GM19372 (cell line): ENCODE measurements at regions not wholly inside any gene's neighbourhood (a gene's known extent, or its start where the extent isn't known, plus 50 kb on each side); places are given as distances from the start of the nearest gene placed in this dataset.
A peak's percentile ranks its signal among the peaks of the same experiment; 100 is the strongest.

Experiments used
- ATAC-seq: cut with Tn5 transposase; IDR thresholded peaks from one replicate; pipeline ENCODE4 v1.9.1; 2021; ENCODE audit warnings: mild to moderate bottlenecking, low read depth, moderate library complexity; ENCODE audit not compliant: unreplicated experiment

DNA sequence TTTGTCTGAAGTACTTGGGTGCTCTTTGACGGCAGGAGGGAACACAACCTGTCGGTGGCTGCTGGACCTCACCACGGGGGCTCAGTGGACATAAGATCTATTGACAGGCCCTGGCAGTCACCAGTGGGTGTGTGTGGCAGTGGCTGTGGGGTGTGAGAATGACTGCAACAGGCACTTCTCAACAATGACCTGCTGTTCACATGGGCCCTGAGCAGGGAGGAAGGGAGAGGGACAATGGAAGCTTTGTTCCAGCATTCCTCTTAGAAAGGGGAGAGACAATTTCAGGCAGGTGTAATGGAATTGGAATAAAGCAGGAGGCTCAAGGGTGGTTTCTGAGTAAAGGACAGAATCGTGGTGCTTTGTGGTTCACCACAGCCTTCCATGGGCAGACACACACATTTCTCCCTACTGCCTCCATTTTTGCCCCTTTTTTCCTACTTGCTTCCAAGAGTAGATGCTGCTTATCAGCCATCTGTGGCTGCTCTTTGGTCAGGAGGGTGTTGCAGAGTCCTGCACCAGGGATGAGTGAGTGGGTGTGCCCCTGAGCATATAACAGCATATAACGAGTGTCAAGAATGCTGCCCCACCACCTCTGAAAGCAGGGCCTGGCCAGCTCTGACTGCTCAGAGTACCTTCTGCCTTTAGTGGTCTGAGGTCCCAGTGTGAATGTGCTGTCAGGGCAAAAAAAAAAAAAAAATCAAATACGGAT, 267.7 kb downstream of the RASSF9 start:
- ATAC-seq, result no peak

GRCh38 chr12:85569261-85569660, 266.9 kb downstream of the RASSF9 start:
- ATAC-seq, result no peak

DNA sequence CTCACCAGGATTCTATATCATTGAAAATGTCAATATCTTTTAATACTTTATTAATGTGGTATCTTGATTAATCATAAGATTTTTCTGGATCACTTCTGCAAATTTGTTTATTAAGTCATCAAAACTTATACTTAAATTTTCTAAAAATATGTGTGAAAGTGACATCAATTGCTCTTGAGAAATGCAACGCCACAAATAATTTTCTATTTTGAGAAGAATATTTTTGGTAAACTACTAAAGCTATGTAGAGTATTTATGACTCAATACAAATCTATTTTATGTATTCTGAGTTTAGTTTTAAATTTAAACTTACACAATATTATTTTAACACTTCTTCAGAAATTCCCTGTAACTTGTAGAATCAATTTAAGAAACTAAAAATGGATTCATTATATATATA, 263.3 kb downstream of the RASSF9 start:
- no peak for ATAC-seq

GRCh38 chr12:85573635-85574214, 262.5 kb downstream of the RASSF9 start:
- ATAC-seq, result no peak

DNA sequence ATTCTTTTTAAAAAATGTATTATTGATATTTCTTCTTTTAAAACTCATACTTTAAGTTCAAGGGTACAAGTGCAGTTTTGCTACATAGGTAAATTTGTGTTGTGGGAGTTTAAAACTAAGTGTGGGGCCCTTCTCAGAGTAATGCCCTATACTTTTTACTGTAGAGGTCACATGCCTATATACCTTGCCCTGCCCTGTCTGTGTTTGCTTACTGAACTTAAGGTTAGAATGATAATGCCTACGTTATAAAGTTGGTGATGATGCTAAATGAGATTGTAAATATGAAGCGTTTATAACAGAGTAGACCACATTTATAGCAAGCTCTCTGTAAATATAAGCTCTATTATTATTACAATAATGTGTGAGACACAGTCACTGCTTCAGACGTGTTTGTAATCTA, 261.9 kb downstream of the RASSF9 start:
- no peak for ATAC-seq

DNA sequence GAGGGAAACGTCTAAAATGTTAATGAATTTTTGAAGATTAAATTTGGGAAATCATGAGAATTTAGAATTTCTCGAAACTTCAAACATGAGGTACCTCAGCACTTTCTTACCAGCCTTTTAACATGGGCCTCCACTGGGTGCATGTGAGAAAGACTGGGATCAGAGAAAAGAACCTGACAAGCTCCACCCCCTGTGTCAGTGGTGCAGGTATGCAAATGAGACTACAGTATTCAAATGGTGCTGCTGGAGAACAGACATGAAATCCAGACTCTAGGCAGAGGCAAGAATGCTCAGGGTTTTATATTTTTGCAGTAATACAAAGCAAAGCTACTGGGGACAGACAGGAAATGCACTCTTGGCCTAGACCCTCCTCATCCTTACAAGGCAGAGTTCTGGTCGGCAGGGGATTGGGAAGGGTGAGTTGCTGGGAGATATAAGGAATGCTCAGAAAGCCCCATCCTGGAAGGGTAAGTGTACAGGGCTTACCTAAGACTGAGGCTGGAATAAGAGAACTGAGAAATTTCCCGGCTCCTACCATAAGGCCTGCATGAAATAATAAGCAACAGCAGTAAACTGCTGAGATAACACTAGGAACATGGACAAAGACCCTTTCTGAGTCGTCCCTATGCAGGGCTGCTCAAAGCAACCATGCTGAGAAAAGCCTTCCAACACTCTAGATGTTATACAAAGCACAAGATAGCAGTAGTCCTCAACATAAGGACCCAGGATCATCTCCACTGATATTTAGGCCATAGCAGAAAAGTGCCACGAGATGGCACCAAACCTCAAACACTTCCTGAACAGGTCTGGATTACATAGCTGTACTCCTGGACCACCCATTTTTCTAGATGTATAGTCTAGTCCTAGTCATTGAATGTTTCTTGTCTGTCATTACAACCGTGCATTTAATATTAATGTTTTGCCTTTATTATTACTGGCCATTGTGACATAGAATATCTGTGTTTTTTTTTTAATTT, 260.8 kb downstream of the RASSF9 start:
- peak; percentile 95 for ATAC-seq

GRCh38 chr12:85580562-85581168, 255.5 kb downstream of the RASSF9 start:
- ATAC-seq, result no peak

DNA sequence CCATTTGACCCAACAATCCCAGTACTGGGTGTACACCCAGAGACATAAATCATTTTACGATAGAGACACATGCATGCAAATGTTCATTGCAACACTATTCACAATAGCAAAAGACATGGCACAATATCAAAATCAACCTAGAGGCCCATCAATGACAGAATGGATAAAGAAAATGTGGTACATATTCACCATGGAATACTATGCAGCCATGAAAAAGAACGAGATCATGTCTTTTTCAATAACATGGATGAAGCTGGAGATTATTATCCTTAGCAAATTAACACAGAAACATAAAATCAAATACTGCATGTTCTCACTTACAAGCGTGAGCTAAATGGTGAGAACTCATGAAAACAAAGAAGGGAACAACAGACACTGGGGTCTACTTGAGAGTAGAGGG, 249.1 kb downstream of the RASSF9 start:
- no peak for ATAC-seq

GRCh38 chr12:85588221-85588620, 248.0 kb downstream of the RASSF9 start:
- ATAC-seq, result no peak

GRCh38 chr12:85600841-85601240, 235.4 kb downstream of the RASSF9 start:
- no peak for ATAC-seq

GRCh38 chr12:85603556-85603955, 232.7 kb downstream of the RASSF9 start:
- ATAC-seq, result no peak

DNA sequence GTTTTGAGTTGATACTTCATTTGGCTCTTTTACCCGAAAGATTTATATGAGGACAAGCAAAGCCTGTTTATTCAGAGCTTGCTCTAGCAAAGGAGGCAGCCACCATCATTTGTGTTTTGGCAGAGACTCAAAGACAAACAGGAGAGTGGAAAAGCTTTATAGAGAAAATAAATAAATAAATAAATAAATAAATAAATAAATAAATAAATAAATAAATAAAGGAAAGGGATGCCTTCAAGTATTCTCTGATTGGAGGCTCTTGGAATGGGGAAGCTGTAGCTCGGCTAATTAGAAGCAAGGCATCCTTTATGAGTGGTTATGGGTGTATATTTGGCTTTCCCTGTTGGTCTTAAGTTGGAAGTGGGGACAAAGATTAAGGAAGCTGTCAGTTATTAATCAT, 229.8 kb downstream of the RASSF9 start:
- no peak for ATAC-seq

- no peak for ATAC-seq
Measured at GRCh38 chr12:85609778-85610177, 226.4 kb downstream of the RASSF9 start.

GRCh38 chr12:85610194-85610593, 226.0 kb downstream of the RASSF9 start:
- ATAC-seq, result no peak

DNA sequence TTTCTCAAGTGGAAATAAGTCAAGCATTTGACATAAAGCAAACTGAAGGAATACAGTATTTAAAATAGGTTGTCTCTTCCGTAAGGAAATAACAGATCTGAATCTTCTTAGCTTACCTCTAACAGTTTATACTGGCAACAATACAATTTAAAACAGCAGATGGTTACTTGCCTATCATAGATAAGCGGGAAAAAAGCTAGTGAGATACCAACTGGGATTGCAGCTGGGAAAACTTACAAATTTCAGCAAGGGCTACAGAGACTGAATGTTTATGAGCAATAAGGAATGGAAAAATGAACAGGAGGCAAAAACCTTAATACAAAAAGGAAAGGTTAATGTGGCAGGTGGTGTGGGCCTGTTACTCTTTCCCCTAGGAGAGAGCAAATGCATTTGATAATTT, 220.0 kb downstream of the RASSF9 start:
- ATAC-seq, result no peak

DNA sequence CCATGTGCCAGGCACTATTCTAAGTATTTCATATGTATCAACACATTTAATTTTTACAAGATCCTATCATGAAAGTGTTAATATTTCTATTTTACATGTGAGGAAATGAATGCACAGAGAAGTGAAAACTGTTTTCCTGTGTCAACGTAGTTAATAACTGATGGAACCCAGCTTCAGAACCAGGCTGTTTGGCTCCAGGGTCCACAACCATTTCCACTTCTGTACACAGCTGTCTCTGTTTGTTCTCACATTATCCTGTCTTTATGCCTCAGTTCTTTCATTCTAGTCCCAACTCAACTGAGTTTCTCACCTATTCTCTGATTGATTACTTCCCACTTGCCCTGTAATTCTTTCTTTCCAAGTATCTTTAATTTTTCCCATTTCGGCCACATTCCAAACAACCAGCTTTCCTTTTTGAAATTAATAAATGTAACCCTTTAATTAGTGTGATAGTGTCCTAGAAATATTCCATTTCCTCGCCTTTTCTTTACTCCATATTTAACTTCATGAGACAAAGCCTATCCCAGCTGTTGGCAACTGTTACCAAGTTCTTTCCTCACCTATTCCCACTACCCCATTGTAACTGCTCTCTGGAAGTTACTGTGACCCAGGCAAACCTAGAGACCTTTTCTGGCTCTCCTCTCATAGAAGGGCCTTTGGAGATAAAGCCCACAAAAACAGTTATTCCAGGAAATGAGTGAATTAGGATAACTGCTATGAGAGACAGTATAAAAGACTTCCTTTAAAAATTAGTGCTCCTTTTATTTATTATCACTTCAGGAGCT, 218.7 kb downstream of the RASSF9 start:
- no peak for ATAC-seq

GRCh38 chr12:85621041-85621440, 215.2 kb downstream of the RASSF9 start:
- ATAC-seq, result no peak

- no peak for ATAC-seq
Measured at GRCh38 chr12:85623763-85624162, 212.4 kb downstream of the RASSF9 start.

DNA sequence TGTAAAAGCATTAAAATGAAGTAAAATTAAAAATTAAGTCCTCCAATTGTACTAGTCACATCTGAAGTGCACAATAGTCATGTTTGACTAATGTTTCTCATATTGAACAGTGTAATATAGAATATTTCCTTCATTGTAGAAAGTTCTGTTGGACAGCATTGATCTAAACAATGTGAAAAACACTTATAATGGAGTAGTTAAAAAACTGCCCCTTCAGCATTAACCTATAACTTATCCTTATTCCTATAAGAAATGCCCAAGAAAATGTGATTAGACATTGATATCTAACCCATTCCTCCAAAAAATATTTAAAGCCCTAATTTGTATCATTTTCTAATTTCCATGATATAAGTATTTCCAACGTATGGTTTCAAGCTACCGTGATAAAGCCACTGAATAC, 210.7 kb downstream of the RASSF9 start:
- ATAC-seq, result no peak
